GM12892 (cell line): ENCODE measurements at regions not wholly inside any gene's neighbourhood (a gene's known extent, or its start where the extent isn't known, plus 50 kb on each side); places are given as distances from the start of the nearest gene placed in this dataset.
A peak's percentile ranks its signal among the peaks of the same experiment; 100 is the strongest.
"Not testable (repeated sequence)": the region's sequence is repeated elsewhere in the genome, so short reads cannot be mapped to it uniquely, and the experiment has no call there.

Experiments used
- DNase-seq: peaks from one replicate; pipeline ENCODE4 v3.0.0; 2011; ENCODE audit not compliant: insufficient read length
- FAIRE-seq: peaks from 2 replicates; lab custom pipeline; 2011; peaks lifted over from hg19 to GRCh38; lab: Jason Lieb, UNC
- POLR2A ChIP-seq: IDR thresholded peaks from 2 replicates; pipeline ENCODE4 v1.6.1; 2011; ENCODE audit warnings: low read depth, low read length, control low read depth
- POLR2AphosphoS5 ChIP-seq: IDR thresholded peaks from 2 replicates; pipeline ENCODE4 v1.6.1; 2011; ENCODE audit warnings: low read depth, low read length, control low read depth
- TAF1 ChIP-seq: IDR thresholded peaks from 2 replicates; pipeline ENCODE4 v1.6.1; 2011; ENCODE audit warnings: low read depth, mild to moderate bottlenecking, control low read depth, low read length, borderline replicate concordance

DNA sequence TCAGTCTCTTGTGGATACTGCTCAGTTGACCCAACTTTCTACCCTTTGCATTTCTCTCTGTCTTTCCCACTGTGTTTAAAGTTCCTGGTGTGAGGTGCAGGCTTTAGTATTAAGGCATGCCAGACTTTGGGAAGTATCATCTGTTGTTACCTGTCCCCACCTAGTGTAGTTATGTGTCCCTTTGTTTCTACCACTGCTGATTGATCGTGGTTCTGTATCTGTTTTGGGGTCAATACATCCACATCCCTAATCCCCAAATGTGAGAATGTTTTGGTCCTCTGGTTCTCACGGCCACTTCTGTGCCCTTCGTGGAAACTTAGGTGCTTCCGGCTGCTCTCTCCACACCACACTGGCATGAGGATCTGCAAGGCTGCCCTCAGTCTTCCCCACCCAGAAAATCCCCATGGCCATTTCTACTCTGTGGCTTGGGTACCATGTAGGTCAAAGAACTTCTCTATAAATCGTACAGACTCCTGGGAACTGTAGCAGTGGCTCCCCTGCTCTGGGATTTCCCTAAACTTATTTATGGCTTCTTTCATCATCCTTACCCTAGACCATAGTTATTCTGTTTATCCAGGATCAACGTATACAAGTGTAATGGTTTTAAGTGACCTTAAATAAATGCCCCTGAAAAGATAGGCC is 443.2 kb downstream of the XYLT1 start:
- DNase-seq (no peak), FAIRE-seq (peak; percentile 91)
- TF ChIP-seq POLR2AphosphoS5 (no peak), POLR2A (no peak), TAF1 (no peak)

DNA sequence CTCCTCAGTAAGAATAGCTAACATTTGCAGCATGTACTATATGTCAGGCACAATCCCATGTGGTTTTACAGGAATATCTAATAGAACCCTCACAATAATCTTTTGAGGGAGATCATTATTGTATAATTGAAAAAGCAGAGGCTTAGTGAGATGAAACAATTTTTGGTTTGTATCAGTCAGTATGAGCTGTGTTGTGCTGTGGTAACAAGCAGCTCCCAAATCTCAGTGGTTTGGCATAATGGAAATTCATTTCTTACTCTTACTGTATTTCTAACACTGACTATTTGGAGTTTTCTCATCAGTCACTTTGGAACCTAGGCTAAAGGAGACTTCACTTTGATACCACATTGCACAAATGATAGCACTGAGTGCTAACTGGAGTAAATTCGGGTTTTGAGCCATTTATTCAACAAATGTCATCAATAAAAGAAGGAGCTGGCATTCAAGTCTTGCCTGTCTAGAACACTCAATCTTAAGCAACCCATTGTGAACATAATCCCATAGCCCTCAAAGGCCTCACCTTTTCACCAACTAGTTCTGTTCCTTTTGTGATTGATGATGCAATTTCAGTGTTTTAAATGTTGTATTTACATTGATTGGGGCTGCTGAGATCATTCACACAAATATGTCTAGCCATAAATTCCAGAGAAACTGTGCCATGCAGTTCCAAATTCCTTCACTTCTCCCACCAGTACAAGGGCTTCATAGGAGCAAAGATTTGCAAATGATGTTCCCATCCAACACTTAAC is 441.0 kb downstream of the XYLT1 start:
- DNase-seq (no peak), FAIRE-seq (no peak)
- TF ChIP-seq POLR2A, result no peak
- no peak for TF ChIP-seq TAF1
- no peak for TF ChIP-seq POLR2AphosphoS5

DNA sequence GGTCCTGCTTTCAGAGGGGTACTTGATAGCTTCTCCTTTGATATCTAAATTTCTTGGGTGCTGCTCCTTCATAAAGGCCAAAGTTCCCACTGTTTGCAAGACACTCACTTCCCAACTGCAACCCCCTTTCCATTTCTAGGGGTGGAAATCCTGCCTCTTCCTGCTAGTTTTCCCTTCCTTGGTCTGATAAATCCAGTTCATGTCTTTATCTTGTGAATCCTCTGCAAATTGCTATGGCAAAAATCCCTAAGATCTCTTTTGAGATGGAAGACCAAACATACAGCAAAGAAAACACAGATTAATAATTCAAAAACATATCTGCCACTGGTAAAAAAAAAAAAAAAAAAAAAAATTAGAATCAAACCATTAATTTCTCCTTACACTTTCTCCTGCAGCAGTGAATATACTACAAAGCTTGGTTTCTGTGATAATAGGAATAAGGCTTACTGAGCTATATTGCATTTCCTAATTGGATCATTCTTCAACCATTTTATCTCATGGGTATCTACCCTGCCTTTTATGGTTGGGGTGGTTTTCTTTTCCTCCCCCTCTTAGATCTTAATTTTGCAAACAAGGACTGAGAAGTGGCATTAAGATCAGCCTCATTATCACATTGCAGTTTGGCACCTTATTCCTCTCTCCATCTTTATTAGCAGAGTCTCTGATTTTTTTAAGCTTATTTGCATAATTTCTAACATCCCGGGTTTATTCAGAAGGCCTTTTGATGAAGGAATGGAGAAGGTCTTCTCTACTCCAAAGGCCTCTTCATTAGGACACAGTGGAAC is 439.1 kb downstream of the XYLT1 start:
- no peak for DNase-seq
- TF ChIP-seq POLR2AphosphoS5 (peak; percentile 48; the same call in 1 of the 2 replicates), POLR2A (peak; percentile 52; the same call in 1 of the 2 replicates), TAF1 (no peak)
- no peak for FAIRE-seq

DNA sequence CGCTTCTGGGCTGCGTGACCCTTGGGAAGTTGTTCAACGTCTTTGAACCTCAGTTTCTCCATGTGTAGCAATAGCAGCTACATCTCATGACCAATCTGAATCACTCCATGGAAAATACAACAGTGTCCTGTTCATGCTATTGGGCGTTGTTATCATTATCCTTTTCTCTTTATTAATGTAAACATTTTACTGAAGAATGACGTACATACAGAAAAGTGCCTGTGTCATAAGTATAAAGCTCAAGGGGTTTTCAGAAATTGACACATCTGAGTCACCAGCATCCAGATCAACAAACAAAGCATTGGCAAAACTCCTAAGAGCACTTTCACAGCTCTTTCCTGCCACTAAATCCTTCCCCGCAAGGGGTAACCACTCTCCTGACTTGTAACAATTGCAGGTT is 438.4 kb downstream of the XYLT1 start:
- FAIRE-seq, result no peak
- DNase-seq, result no peak
- no peak for TF ChIP-seq POLR2AphosphoS5
- TF ChIP-seq POLR2A, result no peak
- TF ChIP-seq TAF1, result no peak

DNA sequence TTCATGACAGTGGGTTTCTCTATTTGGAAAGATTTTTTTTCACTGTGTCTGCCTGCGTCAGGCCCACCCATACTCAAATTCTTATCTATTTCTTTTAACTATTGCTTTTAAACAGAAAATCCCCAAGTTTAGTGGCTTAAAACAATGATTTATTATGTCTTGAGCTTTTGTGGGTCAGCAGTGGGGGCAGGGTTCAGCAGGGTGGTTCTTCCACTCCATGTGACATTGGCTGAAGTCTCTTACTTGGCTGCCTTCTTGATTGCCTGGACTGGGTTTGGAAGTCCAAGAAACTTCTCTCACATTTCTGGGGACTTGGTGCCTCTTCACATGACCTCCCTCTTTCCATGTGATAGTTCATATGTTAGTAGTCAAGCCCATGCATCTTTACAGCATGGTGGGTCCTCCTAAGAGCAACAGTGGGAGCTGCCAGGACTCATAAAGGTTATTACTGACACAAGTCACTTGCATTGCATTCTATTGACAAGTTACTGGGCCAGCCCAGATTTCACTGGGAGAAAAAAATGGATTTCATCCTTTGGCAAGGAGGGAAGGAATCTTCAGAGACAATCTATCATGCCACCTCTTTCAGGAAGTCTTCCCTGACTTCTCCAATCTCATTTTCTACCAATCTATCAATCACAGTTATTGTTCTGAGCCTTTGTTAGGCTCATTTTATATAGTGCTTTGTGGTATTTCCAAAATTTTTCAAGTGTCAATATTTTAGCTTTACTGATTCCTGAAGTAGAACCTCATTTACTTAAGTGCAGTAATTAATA is 436.1 kb downstream of the XYLT1 start:
- no peak for DNase-seq
- no peak for TF ChIP-seq POLR2AphosphoS5
- no peak for TF ChIP-seq POLR2A
- no peak for TF ChIP-seq TAF1
- FAIRE-seq, result no peak

DNA sequence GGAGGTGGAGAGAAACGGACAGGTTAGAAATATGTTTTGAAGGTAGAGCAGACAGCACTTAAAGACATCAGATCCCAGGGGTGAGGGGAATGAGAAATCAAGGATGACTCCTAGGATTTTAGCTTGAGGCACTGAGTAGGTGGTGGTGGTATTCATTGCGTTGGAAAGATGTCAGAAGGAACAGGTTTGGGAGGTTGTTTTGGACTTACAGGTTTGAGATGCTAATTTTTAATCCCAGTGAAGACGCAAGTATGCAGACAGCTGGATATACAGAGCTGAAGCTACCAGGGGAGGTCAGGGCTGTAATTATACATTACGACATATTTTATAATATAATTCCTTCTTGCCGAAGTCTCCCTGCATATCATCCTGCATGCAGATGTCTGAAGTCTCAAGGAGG is 433.3 kb downstream of the XYLT1 start:
- DNase-seq (no peak), FAIRE-seq (no peak)
- TF ChIP-seq POLR2AphosphoS5 (no peak), POLR2A (no peak), TAF1 (no peak)

DNA sequence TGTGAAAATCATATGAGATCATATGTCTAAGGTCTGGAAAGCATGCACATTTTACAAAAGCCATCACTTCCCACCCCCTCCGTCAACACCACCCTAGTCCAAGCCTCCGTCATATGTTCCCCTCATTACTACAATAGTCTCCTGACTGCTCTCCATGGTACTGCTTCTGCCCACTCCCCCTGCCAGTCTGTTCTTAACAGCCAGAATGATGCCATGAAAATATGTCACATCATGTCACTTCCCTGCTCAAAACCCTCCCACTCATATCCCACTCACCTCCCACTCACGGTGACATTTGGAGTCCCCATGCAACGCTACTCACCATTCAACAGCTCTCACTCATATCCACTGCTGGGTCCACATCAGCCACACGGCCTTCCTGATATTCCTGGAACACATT is 432.3 kb downstream of the XYLT1 start:
- DNase-seq (no peak), FAIRE-seq (no peak)
- no peak for TF ChIP-seq POLR2AphosphoS5
- no peak for TF ChIP-seq POLR2A
- no peak for TF ChIP-seq TAF1

DNA sequence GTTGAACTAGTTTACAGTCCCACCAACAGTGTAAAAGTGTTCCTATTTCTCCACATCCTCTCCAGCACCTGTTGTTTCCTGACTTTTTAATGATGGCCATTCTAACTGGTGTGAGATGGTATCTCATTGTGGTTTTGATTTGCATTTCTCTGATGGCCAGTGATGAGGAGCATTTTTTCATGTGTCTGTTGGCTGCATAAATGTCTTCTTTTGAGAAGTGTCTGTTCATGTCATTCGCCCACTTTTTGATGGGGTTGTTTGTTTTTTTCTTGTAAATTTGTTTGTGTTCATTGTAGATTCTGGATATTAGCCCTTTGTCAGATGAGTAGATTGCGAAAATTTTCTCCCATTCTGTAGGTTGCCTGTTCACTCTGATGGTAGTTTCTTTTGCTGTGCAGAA is 421.7 kb downstream of the XYLT1 start:
- DNase-seq, FAIRE-seq: not testable (repeated sequence)

DNA sequence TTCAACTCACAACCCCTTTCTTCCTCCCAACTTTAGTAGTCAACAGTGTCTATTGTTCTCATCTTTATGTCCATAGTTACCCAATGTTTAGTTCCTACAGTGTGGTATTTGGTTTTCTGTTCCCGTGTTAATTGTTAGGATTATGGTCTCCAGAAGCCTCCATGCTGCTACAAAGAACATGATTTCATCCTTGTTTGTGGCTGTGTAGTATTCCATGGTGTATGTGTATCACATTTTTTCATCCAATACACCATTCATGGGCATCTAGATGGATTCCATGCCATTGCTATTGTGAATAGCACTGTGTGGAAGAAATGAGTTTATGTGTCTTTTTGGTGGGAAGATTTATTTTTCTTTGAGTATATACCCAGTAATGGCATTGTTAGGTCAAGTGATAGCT is 420.3 kb downstream of the XYLT1 start:
- TF ChIP-seq TAF1, result no peak
- no peak for TF ChIP-seq POLR2AphosphoS5
- TF ChIP-seq POLR2A, result no peak
- DNase-seq (no peak), FAIRE-seq (no peak)
